NCI-H82 treated with DMSO at 0.1 percent for 48 hours (cell line): ENCODE measurements at regions not wholly inside any gene's neighbourhood (a gene's known extent, or its start where the extent isn't known, plus 50 kb on each side); places are given as distances from the start of the nearest gene placed in this dataset.
"Not testable (repeated sequence)": the region's sequence is repeated elsewhere in the genome, so short reads cannot be mapped to it uniquely, and the experiment has no call there.

Experiments
- DNase-seq: peaks from one replicate; lab custom pipeline; 2025; ENCODE audit not compliant: unreplicated experiment; lab: John Stamatoyannopoulos, UW

DNA sequence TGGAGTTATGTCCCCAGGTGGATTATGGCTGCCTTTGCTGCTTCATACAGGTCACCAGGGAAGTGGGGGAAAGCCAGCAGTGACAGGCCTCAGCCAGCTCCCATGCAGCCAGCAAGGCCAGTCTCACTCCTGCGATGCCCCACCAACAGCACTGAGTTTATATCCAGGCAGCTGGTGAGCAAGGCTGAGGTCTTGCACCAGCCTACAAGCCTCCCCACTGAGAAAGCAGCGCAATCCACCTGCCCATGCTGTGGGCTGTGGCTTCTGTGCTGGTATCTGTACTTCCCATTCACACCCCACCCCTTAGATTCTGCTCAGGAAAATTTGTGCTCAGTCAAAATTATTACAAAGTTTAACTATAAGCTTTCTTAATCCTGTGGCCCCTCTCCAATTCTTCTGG is 153.5 kb downstream of the HHIP start:
- DNase-seq = no peak

DNA sequence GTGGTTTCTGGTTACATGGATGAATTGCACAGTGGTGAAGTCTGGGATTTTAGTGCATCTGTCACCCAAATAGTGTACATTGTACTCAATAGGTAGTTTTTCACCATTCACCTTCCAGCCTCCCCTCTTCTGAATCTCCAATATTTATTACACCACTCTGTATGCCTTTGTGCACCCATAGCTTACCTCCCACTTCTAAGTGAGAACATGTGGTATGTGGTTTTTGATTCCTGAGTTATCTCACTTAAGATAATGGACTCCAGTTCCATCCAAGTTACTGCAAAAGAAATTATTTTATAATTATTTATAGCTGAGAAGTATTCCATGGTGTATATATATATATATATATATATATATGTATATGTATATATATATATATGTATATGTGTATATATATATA is 155.8 kb downstream of the HHIP start:
- DNase-seq = no peak

DNA sequence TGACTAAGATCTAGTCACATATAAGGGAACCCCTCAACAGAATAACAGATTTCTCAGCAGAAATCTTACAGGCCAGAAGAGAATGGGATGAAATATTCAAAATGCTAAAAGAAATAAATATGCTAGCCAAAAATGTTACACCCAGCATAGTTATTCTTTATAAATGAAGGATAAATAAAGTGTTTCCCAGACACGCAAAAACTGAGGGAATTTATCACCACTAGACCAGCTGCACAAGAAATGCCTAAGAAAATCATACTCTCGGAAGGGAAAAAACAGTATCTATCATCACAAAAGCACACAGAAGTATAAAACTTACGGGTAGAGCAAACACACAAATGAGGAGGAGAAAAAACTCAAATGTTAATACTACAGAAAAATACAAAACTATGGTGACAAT is 162.1 kb downstream of the HHIP start:
- DNase-seq = no peak

DNA sequence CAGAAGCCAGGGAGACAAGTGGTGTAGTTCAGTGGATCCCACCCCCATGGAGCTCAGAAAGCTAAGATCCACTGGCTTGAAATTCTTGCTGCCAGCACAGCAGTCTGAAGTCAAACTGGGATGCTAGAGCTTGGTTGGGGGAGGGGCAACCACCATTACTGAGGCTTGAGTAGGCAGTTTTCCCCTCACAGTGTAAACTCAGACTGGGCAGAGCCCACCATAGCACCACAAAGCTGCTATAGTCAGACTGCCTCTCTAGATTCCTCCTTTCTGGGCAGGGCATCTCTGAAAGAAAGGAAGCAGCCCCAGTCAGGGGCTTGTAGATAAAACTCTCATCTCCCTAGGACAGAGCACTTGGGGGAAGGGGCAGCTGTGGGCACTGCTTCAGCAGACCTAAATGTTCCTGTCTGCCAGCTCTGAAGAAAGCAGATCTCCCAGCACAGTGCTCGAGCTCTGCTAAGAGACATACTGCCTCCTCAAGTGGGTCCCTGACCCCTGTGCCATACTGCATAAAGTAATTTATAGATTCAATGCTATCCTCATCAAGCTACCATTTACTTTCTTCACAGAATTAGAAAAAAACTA is 163.2 kb downstream of the HHIP start:
- DNase-seq = no peak

DNA sequence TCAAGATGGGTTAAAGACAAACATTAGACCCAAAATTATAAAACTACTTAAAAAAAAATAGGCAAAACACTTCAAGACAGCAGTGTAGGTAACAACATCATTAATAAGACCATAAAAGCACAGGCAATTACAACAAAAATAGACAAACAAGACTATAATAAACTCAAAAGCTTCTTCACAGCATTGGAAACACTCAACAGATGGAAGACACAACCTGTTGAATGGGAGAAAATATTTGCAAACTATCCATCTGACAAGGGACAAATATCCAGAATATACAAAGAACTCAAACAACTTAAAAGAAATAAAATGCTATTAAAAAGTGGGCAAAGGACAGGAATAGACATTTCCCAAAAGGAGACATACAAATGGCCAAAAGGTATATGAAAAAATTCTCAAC is 170.7 kb downstream of the HHIP start:
- no peak for DNase-seq

DNA sequence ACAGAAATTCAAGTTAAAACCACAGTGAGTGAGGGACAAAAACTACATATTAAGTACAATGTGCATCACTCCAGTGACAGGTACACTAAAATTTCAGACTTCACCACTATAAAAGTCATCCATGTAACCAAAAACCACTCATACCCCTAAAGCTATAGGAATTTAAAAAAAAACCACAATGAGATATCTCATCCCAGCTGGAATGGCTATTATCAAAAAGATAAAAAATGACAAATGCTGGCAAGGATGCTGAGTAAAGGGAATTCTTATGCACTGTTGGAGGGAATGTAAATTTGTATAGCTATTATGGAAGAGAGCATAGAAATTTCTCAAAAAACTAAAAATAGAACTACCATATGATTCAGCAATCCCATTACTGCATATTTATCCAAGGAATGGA is 171.1 kb downstream of the HHIP start:
- no peak for DNase-seq

DNA sequence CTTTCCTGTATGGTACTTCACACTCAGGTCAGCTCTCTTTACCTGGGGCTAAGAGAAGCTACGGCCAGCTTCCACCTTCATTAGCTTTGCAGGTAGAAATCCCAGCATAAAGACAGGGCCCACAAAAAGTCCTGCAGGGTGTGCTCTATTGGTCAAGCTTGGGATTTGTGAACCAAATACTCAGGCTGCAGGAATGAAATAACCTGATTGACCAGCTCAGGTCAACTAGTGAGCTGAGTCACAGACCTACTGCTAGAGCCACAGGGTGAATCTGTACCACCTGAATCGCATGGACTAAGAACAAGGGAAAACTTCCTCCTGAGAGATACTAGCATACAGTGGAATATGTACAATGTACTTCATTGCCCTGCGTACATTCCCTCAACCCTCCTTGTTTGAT is 172.2 kb downstream of the HHIP start:
- DNase-seq = no peak

DNA sequence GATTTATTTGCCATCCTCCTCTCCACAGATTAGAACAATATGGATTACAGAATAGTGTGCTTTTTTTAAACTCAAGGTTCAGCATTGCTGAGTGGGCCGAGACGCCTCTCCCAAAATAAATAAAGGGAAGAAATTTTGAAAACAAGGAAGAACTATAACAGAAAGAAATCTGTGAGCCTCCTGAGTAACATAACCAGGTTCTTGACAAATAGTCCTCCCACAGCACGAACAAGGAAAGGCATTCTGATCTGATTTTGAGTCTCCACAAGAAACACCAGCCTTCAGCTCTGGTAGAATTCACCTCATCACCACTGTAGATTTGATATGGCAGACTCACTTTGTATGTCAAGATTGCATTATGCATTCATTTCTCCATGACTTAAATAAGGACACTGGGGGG is 173.6 kb downstream of the HHIP start:
- no peak for DNase-seq

DNA sequence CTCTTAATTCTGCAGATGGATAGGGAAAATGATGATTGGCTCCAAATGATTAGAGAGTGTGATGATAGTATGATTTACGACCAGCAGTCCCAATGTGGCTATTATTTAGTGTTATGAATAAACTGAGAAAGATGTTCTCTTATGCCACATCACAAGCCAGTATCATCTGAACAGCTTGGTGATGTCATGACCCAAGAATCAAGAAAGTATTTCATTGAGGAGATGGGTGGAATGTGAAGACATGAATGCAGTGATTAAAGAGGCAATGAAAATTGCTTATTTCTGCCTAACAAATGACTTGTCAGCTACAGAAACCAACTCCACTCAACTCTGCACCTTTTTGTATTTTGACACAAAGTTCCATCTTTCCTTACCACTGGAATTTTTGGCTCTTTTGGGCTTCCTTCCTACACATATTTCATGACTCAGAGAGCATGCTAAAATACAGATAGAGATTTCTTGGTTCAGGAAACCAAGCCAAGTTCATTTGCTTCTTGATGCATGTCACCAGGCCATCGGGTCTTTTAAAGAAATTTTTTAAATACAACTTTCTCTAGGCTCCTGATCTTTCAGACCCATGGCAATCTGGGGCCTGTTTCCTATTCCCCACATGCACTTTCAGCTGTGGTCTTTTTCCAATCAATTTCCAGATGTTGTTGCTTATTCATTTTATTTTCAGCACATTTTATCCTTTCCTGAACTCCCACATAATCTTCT is 174.2 kb downstream of the HHIP start:
- no peak for DNase-seq

DNA sequence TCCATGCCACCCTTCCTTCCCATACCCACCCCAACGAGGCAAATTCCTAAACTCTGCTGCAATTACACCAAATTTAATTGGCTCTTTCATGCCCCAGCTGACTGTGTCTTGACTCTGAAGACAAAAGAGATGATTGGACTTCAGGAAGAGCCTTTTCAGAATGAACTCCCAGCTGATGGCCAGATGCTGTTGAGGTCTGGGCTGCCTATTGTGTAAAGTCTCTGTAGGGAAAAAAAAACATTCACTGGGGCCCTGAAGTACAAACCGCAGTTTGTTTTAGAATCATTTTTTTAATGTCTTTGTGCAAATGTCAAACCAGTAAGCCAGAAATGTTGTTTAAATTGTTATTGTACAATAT is 174.8 kb downstream of the HHIP start:
- no peak for DNase-seq

DNA sequence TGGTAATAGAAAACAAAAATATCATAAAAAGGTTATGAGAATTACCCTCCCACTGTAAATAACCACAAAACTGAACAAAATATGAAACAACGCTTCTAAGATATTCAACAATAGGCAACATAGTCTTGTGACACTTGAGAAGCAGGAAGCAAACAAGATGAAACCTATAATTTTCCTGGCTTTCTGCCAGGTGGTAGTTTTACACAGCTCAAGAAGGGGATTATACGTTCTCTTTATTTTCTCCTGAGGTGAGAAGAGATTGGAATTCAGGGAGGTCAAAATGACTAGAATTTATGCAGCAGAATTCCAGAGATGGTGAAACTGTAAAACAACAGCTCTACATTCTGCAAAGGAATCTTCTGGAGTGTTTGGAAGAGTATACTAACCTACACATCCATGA is 186.0 kb downstream of the HHIP start:
- DNase-seq = peak; percentile 7

DNA sequence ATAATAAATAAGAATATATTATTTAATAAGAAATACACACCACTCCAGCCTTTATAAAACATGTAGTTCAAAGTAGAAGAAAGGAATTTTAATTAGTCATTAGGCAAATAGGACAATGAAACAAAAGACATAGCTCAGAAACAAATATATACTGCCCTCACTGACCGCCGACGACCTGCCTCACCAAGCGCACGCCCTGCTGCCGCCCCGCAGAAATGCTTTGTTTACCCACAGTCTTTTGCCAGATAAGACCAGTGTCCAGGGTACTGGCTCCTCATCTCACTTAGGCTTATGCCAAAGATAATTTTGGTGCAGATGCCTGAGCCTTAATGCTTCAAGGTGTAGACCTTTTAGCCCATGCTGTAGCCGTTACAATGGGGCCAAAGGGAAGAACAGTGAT is 199.5 kb downstream of the HHIP start:
- DNase-seq = no peak

DNA sequence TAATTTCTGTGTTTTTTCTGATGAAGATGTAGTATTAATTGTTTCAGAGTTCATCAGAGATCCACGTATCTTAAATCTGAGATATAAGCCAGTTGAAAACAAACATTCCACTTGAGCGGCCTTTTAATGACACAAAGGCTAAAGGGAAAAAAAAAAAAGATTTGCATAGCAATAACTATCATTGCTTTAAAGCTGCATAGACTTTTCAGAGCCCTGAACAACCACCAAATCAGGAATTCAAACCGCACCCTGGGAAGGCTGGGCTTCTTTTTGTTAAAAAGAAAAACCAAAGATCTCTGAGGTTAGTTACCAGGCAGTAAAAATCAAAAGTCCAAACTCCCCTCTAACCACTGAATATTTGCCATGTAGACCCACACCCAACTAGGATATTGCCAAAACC is 206.0 kb downstream of the HHIP start:
- no peak for DNase-seq

DNA sequence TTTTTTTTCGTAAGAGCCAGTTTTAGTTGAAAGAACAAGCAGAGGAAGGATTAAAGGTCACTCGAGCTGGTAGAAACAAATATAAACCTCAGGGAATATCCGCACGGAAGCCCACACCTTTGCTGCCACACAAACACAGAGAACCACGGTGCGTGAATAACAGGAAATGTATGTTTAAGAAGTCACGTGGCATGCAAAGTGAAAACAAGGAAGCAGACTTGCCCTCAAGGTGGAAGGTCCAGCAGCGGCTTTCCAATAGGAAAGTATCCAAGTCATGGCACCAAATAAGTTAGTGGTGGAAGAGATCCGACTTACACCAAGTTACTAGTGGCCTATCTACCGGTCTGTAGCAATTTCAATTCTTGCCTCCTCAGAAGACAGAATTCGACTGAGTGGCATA is 215.5 kb downstream of the HHIP start:
- no peak for DNase-seq

DNA sequence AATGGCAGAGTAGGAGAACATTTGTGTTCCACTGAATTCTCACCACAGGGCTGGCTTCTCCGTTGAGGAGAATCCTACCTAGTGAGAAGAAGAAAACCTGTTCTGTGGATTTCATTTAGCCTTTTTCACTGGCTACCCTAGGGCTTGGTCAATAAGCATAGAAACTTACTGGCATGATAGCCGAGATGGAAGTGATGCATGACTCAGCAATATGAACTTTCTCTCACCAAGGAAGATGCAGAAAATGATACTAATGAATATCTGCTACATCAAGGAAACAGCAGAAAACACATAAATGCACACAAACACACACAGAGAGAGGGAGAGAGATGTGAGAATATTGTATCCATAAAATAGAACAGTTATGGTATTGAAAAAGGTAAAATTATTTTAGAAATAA is 216.3 kb downstream of the HHIP start:
- no peak for DNase-seq

DNA sequence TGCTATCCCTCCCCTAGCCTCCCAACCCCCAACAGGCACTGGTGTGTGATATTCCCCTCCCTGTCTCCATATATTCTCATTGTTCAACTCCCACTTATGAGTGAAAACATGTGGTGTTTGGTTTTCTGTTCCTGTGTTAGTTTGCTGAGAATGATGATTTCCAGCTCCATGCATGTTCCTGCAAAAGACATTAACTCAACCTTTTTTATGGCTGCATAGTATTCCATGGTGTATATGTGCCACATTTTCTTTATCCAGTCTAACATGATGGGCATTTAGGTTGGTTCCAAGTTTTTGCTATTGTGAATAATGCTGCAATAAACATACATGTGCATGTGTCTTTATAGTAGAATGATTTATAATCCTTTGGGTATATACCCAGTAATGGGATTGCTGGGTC is 218.9 kb downstream of the HHIP start:
- DNase-seq = not testable (repeated sequence)

DNA sequence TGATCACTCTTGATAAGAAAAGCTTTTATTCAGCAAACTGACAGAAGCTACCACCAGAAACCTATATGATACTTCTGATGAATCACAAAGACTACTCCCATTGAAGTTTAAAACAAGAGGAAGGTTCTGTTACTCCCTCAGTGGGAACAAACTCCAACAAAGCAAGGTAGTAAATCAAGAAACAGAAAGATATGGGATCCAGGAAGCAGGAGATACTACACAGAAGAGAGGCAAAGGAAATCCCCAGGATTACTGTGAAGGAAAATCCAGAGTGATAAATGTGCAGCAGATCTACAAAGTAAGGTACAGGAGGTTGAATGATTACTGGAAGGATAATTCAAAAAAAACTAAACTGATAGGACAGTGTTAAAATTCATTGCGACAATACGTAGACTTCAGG is 222.4 kb downstream of the HHIP start:
- no peak for DNase-seq

DNA sequence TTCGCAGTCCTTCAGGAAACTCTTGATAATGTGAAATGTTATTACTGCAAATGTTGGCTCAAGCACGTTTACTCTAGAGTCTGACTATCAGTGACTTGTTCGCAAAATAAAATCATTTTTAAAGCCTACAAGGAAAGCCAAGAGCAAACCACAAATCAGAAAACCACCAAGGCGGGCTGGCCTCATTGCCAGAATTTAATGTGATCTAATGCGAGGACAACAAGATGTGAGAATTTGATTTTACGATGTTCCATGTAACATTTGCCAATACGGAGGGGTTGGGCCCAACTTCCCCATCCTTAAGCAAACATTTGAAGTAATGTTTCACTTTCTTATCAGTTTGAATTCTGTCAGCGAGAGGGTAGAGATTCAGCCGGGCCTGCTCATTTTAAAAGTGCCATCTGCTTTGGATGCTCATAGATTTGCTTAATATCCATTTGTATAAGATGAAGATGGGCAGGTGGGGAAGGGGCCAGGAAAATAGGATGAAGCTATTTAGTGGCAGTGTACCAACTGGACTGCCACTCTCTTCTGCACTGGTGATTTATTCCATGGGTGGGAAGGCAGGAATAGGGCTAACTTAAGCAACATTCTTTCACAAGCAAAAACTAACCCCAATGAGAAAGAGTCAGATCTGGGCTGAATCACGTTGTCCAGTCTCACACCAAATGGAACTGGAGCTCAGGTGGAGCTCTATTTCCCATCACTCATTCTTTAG is 225.3 kb downstream of the ANAPC10 start:
- DNase-seq = no peak

DNA sequence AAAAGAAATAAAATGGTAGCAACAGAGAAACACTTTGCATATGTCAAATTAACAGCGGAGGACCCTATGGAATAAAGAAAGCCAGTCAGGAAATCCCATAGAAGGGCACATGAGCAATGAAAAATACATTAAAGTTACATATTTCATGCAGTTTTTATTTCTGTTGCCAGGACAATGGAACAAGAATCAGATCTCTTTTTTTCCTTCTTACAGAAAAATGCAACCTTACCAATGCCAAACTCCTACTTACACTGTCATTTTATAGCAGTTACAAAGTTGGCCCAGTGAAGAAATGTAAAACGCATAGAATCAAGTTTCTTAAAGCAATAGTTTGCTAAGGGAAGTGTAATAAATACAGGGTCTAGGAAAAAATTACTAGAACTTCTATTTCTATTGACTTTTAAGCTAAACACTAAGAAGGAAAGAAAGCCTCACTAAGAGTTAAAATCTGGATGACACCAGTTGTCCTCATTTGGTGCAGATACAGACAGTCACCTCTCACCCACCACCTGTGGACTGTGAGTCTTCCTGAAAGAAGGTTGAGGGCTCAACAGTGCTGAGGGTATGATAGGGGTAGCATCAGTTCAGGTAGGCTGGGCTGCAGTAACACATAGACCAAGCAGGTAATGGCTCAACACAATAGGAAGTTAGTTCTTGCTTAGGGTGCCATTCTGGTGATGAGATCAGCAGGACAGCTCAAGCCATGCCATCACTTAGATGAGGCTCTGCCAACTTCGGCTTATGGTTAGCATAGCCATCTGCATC is 224.6 kb downstream of the ANAPC10 start:
- no peak for DNase-seq

DNA sequence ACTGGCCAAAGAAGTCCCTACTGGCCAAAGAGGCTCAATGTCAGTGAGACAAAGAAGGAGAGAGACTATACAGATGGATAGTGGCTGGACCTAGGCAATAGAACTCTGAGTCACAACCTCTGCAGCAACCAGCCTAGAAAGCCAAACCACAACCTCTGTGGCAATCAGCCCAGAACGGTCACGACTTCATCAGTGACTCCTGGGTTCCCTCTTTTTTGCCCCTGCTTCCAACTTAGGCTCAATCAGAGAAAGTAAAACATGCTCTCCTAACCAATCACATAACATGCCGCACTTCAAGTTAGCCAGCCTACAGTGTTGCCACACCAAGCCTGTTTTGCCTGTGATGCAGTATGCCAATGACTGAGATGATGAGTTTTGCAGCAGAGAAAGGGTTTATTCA is 203.4 kb downstream of the ANAPC10 start:
- no peak for DNase-seq

DNA sequence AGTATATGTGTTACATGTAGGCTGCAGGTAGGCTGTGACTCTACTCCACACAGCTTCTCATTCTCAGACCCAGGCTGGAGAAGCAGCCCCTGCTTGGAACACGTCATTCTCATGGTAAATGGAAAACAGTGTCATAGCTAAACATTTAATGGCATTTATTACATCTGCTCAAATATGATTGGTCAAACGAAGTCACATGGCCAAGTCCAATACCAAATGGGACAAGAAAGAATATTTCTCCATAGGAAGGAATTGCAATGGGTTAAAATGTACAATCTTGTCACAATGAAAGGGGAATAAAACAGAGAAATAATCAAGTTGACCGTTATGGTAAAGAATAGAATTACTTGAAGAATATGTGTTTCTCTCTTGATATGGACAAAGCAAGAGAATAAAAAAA is 198.6 kb downstream of the ANAPC10 start:
- DNase-seq = no peak

DNA sequence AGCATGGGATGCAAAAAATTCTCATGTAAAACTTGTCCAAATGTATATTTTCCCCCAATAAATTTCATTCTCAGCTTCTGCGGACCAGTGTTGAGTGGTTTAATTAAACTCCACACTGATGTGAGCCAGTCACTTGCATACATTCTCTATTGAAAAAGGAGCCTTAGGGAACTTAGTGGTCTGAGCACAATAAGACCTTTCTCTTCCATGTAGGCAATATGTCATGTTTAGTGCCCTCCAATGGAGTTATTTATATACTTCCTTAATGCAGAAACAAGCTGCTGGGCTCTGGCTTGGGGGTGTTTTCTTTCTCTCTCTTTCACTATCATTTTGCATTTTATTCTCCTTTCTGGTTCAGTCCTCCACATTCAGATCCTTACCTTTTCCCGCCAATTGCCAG is 196.9 kb downstream of the ANAPC10 start:
- DNase-seq = no peak
